HuH-7 (cell line): ENCODE measurements at regions not wholly inside any gene's neighbourhood (a gene's known extent, or its start where the extent isn't known, plus 50 kb on each side); places are given as distances from the start of the nearest gene placed in this dataset.

Source experiments
- DNase-seq: peaks from one replicate; pipeline ENCODE4 v3.0.0; 2011; ENCODE audit warnings: low spot score

GRCh38 chr3:117519776-117520175 is 810.2 kb downstream of the TUSC7 start:
- DNase-seq: no peak

- DNase-seq: no peak
Measured at GRCh38 chr3:117520582-117520981, 811.0 kb downstream of the TUSC7 start.

DNA sequence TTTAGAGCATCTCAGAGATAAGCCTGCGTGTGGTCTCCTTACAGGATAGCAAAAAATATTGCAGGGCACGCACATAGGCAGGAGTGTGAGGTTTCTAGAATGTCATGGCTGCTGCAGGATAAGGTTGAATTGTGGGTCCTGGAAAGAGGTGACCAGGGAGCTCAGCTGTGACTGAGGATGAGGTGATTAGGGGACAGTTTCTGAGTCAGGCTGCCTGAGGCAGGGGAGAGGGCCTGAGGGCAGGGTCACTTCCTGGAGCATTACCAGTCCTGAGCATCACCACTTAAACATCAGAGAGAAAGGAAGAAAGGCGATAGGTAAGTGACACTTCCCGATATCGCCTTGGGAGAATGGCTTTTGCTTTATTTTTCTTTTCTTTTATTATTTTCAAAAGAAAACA is 813.8 kb downstream of the TUSC7 start:
- DNase-seq: no peak

- no peak for DNase-seq
Measured at GRCh38 chr3:117524890-117525289, 815.3 kb downstream of the TUSC7 start.

DNA sequence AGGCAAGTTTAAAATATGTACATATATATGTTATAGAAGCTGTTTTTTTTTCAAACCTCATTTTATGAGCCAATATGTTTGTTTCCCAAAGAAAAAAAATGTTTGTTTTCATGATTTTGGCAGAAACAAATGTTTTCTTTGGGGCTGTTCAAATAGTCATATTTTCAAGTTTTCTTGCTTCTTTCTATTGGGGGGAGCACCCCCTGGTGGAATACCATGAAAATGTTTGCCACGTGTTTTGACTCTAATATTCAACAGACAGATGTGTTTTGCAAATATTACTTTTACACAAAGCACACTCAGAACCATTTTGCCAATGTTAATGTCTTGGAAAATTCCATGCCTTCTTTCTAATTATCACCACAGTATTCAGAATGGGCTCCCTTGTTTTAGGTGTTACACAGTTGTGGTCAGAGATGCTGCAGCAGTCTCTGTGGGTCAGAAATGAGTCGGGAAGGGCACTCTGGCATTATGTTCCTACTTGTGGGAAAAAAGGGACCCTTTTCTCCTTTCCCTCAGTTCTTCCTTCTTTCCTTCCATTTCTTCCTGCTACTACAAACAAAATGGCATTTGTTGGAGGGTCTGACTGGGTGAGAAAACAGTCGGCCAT is 817.0 kb downstream of the TUSC7 start:
- DNase-seq: no peak

GRCh38 chr3:117527346-117527745 is 817.8 kb downstream of the TUSC7 start:
- no peak for DNase-seq

GRCh38 chr3:117528688-117529087 is 819.1 kb downstream of the TUSC7 start:
- no peak for DNase-seq

DNA sequence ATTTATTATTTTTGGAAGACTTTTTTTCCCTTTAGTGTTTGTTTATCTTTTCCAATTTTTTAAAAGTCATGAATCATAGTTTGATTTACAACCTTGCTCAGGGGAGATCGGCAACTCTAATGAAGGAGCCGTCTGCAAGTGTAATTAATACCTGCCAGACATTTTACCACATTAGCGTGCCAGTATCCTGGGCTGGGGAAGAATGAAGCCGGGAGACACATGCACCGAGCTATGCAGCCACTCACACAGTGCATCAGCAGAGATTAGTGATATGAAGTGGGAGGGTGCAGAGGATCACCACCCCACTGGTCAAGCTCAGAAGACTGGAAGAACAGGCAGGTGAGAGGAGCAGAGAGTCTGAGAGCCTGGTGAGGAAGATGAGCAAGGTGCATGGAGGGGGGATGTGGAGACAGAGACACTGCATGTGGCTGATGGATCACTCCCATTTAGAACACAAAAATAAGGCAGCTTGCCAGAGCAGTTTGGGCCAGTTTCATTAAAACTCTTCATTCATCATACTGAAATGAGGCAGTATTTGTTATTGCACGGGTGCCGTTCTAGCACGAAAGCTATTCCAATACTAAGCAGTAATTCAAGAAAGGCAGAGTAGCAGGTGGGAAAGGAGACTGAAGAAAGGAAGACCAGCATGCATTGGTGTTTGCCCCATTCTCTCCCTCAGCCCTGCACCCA is 821.6 kb downstream of the TUSC7 start:
- DNase-seq: no peak

DNA sequence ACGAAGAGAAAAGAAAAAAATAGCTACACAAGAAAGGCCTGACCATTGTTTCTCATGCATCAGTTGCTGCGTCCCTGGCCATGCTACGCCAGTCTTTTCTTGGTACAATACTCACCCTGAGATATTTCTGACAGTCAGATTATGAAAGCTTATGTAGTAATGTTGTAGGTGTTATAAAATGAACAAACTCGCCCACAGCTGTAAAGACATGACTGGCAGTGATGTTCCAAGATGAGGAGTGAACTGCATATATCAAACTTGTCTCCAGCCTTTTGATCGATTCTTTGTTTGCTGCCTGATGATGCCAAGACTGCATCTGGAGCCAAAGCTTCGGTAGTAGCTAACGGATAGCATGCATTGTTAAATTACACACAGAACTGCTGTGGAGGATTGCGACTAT is 822.7 kb downstream of the TUSC7 start:
- no peak for DNase-seq

GRCh38 chr3:117534138-117534537 is 824.6 kb downstream of the TUSC7 start:
- no peak for DNase-seq

- DNase-seq: no peak
Measured at GRCh38 chr3:117536006-117536405, 826.4 kb downstream of the TUSC7 start.

DNA sequence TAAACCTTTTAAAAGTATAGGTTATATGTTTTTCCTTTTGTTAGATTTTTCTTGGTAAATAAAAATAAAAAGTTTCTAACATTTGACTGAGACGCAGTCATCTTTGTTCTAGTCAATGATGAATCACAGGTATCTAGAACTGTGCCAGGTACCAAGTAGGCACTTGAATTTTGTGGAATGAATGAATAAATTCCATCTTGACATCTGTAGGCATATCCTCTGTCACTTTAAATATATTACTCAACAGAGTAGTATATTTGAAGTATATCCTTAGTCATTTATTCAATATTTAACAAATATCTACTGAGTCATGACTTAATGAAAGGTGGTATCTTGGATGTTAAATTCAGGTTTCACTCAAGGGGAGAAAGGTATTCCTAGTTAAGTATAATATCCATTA is 828.4 kb downstream of the TUSC7 start:
- no peak for DNase-seq

GRCh38 chr3:117539729-117540128 is 830.1 kb downstream of the TUSC7 start:
- no peak for DNase-seq

DNA sequence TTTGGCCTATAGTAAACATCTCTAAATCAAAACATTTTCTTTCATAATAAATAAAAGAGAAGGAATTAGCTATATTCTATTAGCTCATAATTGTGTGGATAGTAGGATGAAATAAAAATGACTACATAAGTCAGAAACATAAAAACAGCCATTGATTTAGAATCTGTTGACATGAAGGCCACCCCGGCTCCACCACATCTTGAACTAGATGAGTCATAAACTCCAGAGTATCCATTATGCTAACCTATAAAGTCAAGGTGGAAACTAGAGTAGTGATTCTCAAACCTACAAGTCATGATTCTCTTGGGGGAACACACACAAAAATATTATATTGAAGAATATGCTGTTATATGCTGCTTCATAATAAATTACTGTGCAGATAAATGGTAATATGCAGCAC is 831.0 kb downstream of the TUSC7 start:
- DNase-seq: no peak

- no peak for DNase-seq
Measured at GRCh38 chr3:117541721-117542120, 832.1 kb downstream of the TUSC7 start.

- no peak for DNase-seq
Measured at GRCh38 chr3:117543521-117543920, 833.9 kb downstream of the TUSC7 start.

DNA sequence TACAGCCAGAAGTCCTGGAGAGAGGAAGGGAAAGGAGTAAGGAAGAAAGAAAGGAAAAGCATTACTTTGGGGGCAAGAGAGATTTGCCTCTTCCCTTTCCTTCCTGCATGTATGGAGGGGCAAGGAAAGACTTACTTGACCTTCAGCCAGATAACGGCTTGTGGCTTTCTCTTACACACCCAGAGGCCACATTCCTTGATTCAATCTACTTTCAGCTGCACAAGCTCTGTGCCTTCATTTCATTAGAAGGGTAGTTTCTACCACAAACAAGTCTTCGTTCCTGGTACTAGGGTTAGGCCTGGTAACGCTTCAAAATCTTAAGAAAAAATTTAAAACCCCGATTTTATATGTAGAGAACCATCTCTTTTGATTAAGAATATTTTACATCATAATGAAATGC is 835.9 kb downstream of the TUSC7 start:
- DNase-seq: no peak

DNA sequence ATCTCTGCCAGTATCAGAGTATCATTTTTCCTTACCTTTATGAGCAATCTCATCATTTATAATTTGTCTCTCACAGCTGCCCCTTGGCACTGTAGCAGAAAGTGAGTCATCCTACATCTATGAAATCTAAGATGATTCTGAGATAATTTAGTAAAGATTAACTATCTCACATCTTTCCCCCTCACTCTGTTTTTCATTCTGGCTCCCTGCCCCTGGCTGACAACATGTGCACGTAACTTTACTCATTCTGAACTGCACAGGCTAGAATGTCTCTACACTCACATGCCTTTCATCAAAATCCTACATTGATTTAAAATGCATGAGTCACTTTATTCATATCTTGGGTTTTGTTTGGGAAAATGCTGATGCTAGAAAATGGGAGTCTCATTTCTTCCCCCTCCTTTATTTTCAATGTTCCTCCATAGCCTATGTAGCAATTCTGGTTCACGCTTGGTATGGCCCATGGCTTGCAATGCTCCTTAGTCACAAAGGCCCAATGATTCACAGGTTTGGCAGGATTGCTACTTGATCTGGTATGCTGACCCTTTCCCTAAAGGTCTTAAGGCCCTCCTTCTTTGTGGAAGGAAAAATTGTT is 838.5 kb downstream of the TUSC7 start:
- DNase-seq: no peak

DNA sequence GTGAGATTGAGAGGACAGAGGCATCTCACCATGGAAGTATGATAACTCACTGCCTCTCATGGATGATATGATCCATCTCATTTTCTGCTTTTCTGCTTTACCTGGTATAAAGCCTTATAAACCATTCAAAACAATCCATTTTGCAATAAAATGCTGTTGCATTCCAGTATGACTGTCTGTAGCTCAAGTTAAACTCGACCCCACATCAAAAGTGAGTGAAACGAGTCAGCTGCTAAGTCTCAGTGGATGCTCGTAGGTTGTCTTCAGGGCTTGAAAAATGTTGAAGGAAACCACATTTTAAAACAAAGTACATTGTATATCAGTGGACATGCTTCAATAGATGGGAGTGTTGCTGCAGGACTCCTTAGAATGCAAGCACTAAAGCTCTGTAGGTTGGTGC is 839.0 kb downstream of the TUSC7 start:
- no peak for DNase-seq

DNA sequence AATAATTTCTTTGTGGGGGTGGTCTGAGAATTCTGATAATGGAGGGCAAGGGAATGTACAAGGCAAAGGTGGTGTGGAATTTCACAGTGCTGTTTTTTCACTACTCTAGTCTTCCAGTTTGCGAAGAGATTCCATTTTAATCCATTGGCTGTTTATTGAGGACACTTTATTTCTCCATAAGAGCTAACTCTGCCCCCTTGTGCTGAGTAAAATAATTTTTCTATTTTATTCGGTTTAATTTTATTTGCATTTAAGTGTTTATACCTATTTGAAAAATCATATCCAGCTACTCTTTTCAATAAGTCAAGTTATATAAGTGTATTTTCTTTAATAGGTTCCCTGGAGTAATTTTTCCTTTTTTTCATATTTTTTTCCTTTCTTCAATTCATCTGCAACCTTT is 840.1 kb downstream of the TUSC7 start:
- DNase-seq: no peak

DNA sequence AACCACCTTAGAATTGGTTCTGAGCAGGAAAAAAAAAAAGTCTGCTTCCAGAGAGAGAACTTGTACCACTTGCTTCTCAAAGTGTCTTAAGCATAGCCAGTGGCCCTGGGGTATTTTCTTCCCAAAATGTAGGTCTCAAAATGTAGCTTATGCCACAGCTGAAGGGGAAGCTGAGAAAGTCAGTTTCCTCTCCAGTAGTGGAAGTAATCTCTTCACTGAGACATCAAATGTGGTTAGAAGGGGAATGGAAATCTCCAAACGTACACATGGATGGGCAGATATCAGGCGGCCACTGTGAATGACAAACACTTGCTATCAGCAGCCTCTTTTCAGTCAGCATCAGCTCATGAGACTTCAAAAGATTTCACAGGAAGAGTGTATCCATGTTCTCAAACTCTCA is 841.2 kb downstream of the TUSC7 start:
- no peak for DNase-seq

GRCh38 chr3:117553461-117553860 is 843.9 kb downstream of the TUSC7 start:
- DNase-seq: no peak

- DNase-seq: no peak
Measured at GRCh38 chr3:117556646-117557407, 847.2 kb downstream of the TUSC7 start.
